ENCODE measurements at regions not wholly inside any gene's neighbourhood (a gene's known extent, or its start where the extent isn't known, plus 50 kb on each side); places are given as distances from the start of the nearest gene placed in this dataset.

DNA sequence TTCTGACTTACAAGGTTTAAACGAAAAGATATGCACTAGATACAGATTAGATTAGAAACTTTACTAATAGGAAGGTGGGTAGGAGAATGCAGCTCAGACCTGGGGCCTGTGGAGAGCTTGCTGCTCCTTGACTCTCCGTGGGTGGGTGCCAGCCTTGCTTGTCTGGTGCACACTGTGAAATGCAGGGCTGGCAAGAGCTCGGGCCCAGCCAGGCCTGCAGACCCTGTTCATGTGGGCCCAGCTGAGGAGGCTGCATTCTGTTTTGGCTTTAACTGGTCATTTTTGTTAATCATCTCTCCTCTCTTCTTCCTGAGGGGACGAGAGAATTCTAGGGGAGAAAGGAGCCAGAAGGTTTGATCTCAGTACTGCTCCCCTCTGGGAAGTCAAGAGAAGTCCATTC lies 325.4 kb downstream of the QKI start:
- Mint-ChIP-seq H3K4me3 (ENCODE audit: unreplicated experiment) (no peak overlapping the region), H3K27me3 (ENCODE audit: unreplicated experiment) (no peaks in the 10 kb centered on the region), H3K36me3 (ENCODE audit: unreplicated experiment) (no peaks in the 10 kb centered on the region), H3K9me3 (ENCODE audit: unreplicated experiment) (no peaks in the 10 kb centered on the region), H3K4me1 (ENCODE audit: unreplicated experiment) (peaks cover 12% of the 10 kb centered on the region), H3K27ac (ENCODE audit: unreplicated experiment) (no peak overlapping the region)
- no peak for DNase-seq (ENCODE audit: extremely low spot score, unreplicated experiment)
- TF ChIP-seq, protein P1, sequence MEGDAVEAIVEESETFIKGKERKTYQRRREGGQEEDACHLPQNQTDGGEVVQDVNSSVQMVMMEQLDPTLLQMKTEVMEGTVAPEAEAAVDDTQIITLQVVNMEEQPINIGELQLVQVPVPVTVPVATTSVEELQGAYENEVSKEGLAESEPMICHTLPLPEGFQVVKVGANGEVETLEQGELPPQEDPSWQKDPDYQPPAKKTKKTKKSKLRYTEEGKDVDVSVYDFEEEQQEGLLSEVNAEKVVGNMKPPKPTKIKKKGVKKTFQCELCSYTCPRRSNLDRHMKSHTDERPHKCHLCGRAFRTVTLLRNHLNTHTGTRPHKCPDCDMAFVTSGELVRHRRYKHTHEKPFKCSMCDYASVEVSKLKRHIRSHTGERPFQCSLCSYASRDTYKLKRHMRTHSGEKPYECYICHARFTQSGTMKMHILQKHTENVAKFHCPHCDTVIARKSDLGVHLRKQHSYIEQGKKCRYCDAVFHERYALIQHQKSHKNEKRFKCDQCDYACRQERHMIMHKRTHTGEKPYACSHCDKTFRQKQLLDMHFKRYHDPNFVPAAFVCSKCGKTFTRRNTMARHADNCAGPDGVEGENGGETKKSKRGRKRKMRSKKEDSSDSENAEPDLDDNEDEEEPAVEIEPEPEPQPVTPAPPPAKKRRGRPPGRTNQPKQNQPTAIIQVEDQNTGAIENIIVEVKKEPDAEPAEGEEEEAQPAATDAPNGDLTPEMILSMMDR (IDR thresholded peaks at IDR 0.05), result no peak

DNA sequence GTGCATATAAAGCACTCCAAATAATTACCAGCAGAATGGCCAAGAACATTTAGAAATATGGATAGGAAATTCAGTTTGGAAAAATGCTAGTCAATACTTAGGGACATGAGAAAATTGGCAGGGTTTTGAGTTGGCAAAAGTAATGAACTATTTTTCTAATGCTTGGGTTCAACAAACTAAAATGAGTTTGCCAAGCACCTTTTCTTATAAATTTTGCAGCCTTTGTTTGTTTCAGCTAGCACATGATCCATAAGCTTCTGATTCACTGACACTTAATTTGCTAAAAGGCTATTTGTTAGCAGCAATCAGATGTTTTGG lies 324.8 kb downstream of the QKI start:
- no peaks in the 10 kb centered on the region for H3K27me3 Mint-ChIP-seq (ENCODE audit: unreplicated experiment)
- H3K36me3 Mint-ChIP-seq (ENCODE audit: unreplicated experiment), result no peaks in the 10 kb centered on the region
- TF ChIP-seq, protein P1 (IDR thresholded peaks at IDR 0.05), result no peak
- H3K4me3 Mint-ChIP-seq (ENCODE audit: unreplicated experiment), result no peak overlapping the region
- no peak for DNase-seq (ENCODE audit: extremely low spot score, unreplicated experiment)
- no peaks in the 10 kb centered on the region for H3K9me3 Mint-ChIP-seq (ENCODE audit: unreplicated experiment)
- no peak overlapping the region for H3K27ac Mint-ChIP-seq (ENCODE audit: unreplicated experiment)
- peaks cover 10% of the 10 kb centered on the region for H3K4me1 Mint-ChIP-seq (ENCODE audit: unreplicated experiment)

DNA sequence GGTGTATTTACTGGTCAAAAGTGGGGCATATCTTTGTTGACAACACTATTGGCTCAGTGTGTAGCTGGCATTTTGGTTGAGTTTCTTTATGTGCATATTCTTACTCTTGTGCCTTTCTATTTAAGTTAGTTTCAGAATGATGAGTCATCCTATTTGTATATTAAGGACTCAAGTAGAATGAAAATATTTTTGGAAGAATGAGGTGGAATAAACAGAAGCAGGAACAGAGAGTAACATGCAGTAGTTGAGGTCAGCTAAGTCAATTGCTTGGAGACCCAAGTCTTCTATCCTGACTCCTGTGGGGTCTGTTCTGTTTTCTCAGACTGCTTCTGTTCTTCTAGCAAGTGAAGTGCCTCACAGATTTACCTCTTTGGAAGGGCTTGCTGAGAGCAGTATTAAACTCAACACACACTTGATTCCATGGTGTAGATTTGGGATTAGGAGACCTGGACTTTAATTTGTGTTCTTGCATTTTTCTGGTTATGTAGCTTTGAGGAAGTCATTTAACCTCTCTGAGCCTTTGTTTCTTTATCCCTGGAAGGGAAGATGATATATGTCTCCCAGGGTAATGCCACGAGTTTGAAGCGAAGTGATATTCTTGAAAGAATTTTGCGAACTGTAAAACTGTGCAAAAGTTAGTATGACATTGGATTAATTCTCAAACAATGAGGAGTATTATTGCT lies 324.3 kb downstream of the QKI start:
- H3K4me3 Mint-ChIP-seq (ENCODE audit: unreplicated experiment), result no peak overlapping the region
- H3K27me3 Mint-ChIP-seq (ENCODE audit: unreplicated experiment), result no peaks in the 10 kb centered on the region
- H3K9me3 Mint-ChIP-seq (ENCODE audit: unreplicated experiment), result no peaks in the 10 kb centered on the region
- H3K4me1 Mint-ChIP-seq (ENCODE audit: unreplicated experiment), result peaks cover 10% of the 10 kb centered on the region
- no peaks in the 10 kb centered on the region for H3K36me3 Mint-ChIP-seq (ENCODE audit: unreplicated experiment)
- TF ChIP-seq, protein P1 (IDR thresholded peaks at IDR 0.05), result no peak
- H3K27ac Mint-ChIP-seq (ENCODE audit: unreplicated experiment), result no peak overlapping the region
- no peak for DNase-seq (ENCODE audit: extremely low spot score, unreplicated experiment)

DNA sequence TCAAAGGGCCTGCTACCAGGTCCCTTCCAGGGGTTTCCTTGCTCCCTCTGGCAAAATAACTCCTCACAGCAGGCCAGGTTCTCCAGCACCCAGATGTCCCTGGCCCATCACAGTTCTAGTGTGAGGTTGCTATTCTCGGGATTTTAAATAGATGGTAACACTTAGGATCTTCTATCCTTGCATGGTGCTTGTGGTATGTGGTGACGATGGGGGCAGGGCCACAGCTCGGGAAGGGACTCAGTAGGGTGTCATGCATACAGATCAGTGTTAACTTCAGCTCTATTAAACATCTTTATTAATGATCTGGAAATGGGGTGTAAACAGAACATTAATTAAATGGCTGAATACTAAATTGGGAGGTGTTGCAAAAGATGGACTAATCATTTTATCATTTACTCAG lies 323.8 kb downstream of the QKI start:
- no peak overlapping the region for H3K27ac Mint-ChIP-seq (ENCODE audit: unreplicated experiment)
- no peaks in the 10 kb centered on the region for H3K27me3 Mint-ChIP-seq (ENCODE audit: unreplicated experiment)
- TF ChIP-seq, protein P1 (IDR thresholded peaks at IDR 0.05), result no peak

DNA sequence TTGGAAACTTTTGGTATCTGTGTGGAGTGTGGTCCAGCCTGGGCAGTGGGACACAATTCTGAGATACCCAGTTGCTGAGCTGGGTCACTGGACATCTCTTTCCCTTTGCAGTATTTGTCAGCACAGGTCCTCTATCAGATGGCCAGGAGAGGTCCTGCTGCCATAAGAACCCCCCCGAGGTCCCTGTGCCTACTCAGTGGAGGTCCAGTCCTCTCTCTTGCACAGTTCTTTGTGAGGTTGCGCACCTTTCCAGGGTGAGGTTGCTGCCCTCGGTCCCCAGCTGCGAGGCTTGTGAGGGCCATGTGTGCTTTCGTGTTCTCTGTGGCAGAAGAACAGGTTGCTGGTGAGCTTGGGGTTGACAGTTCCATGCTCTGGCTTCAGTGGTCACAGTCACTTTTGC lies 320.6 kb downstream of the QKI start:
- Mint-ChIP-seq H3K27me3 (ENCODE audit: unreplicated experiment) (no peaks in the 10 kb centered on the region), H3K27ac (ENCODE audit: unreplicated experiment) (no peak overlapping the region), H3K4me1 (ENCODE audit: unreplicated experiment) (peaks cover 10% of the 10 kb centered on the region), H3K9me3 (ENCODE audit: unreplicated experiment) (no peaks in the 10 kb centered on the region), H3K4me3 (ENCODE audit: unreplicated experiment) (no peak overlapping the region), H3K36me3 (ENCODE audit: unreplicated experiment) (no peaks in the 10 kb centered on the region)
- DNase-seq (ENCODE audit: extremely low spot score, unreplicated experiment), result no peak
- TF ChIP-seq, protein P1 (IDR thresholded peaks at IDR 0.05), result no peak

More for the DNA sequence above, 323.8 kb downstream of the QKI start:
- H3K36me3 Mint-ChIP-seq (ENCODE audit: unreplicated experiment), result no peaks in the 10 kb centered on the region
- H3K9me3 Mint-ChIP-seq (ENCODE audit: unreplicated experiment), result no peaks in the 10 kb centered on the region
- no peak overlapping the region for H3K4me3 Mint-ChIP-seq (ENCODE audit: unreplicated experiment)
- peaks cover 10% of the 10 kb centered on the region for H3K4me1 Mint-ChIP-seq (ENCODE audit: unreplicated experiment)
- no peak for DNase-seq (ENCODE audit: extremely low spot score, unreplicated experiment)
